GM18867 (cell line): ENCODE measurements at regions not wholly inside any gene's neighbourhood (a gene's known extent, or its start where the extent isn't known, plus 50 kb on each side); places are given as distances from the start of the nearest gene placed in this dataset.
"Not testable (repeated sequence)": the region's sequence is repeated elsewhere in the genome, so short reads cannot be mapped to it uniquely, and the experiment has no call there.

Experiments used
- ATAC-seq: cut with Tn5 transposase; IDR thresholded peaks from one replicate; pipeline ENCODE4 v1.9.1; 2021; ENCODE audit warnings: mild to moderate bottlenecking, moderate library complexity; ENCODE audit not compliant: unreplicated experiment

DNA sequence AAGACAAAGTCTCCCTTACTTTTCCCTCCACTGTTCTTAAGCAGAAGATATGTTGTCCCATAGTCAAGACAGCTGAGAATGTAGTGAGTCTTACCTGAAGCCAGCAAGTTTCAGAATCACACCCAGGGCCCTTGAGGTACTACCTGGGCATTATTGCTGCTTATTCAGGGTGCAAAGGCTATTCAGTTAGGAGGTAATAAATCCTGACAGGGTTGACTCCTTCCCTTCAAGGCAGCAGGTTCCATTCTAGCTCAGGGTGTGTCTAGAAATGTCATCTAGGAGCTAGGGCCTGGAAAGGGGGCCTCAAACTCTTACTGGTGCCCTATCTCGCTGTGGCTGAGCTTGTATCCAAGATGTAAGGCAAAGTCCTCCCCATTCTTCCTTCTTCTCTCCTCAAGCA, 259.0 kb downstream of the FAT4 start:
- no peak for ATAC-seq

- no peak for ATAC-seq
Measured at GRCh38 chr4:125582302-125582701, 267.5 kb downstream of the FAT4 start.

- ATAC-seq = no peak
Measured at GRCh38 chr4:125590158-125590557, 275.4 kb downstream of the FAT4 start.

DNA sequence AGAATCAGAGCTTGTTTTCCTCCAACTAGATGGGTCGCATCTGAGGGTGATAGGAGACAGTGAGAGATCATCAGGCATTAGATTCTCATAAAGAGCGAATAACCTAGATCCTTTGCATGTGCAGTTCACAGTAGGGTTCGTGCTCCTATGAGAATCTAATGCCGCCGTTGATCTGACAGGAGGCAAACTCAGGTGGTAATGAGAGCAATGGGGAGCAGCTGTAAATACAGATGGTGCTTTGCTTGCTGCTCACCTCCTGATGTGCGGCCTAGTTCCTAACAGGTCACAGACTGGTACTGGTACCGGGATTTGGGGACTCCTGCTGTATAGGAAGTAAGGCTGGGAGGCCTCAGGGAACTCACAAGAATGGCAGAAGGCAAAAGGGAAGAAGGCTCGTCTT, 276.5 kb downstream of the FAT4 start:
- ATAC-seq = no peak

GRCh38 chr4:125594056-125594602, 279.4 kb downstream of the FAT4 start:
- ATAC-seq = no peak

DNA sequence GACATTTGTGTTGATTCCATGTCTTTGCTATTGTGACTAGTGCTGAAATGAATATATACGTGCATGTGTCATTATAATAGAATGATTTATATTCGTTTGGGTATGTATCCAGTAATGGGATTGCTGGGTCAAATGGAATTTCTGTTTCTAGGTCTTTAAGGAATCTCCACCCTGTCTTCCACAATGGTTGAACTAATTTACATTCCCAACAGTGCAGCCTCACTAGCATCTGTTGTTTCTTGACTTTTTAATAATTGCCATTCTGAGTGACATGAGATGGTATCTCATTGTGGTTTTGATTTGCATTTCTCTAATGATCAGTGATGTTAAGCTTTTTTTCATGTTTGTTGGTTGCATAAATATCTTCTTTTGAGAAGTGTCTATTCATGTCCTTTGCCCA, 291.2 kb downstream of the FAT4 start:
- not testable (repeated sequence) for ATAC-seq

GRCh38 chr4:125620066-125620860, 305.5 kb downstream of the FAT4 start:
- ATAC-seq = no peak

GRCh38 chr4:125624951-125625350, 310.2 kb downstream of the FAT4 start:
- no peak for ATAC-seq

- ATAC-seq = no peak
Measured at GRCh38 chr4:125626946-125627345, 312.2 kb downstream of the FAT4 start.

DNA sequence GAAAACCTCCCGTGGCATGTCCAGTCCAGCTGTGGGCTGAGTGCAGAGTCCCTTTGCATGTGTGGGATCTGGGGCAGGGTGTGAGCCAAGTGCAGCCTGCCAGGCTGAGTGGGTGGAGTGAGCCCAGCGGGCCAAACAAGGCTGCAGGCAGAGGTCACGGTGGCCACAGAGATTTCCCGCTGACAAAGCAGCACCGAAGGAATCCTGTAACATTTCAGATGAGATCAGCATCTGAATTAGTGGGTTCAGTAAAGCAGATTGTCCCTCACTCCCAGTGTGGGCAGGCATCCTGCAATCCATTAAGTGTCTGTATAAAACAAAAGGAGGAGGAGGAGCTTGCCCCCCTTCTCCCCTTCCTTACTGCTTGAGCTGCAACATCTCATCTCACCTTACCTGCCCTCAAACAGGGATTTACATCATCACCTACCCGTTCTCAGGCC, 324.4 kb downstream of the FAT4 start:
- no peak for ATAC-seq

- no peak for ATAC-seq
Measured at GRCh38 chr4:125641611-125642010, 326.9 kb downstream of the FAT4 start.

DNA sequence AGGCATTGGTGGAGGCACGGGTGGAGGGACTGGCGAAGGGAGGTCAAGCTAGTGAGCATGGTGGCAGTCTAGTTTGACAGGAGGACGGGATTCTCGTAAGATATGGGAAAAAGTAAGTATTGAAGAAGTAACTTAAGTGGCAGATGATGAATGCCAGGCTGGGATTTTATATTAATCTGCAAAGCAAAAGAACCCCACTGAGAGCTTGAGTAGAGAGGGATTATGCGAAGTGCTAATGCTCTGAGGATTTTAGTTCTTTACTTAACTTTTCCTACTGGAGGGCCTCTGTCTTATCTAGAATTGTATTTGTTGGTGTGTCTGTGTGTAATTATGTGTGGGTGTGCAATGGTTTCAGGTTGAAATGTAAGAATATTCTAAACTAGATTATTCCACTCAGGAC, 327.9 kb downstream of the FAT4 start:
- no peak for ATAC-seq

GRCh38 chr4:125649452-125649851, 334.7 kb downstream of the FAT4 start:
- no peak for ATAC-seq

GRCh38 chr4:125650557-125650956, 335.8 kb downstream of the FAT4 start:
- no peak for ATAC-seq

- ATAC-seq = not testable (repeated sequence)
Measured at GRCh38 chr4:125651707-125652357, 337.1 kb downstream of the FAT4 start.

DNA sequence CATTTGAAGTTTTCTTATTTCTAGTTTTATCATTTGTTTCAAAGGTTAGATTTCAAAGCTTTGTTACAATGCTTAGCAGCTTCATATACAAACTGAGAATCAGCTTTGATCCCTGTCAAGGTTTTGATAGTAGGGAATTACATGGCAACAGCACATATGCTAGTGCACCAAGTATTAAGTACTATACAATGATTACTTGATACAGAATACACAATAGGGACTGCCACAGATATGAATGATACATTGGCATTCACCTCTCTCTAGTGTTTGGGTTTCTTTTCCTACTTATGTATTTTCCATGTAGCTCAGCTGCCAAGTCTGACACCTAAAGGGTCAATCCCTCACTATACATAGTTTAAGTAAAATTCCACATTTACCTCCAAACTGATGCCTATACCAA, 344.0 kb downstream of the FAT4 start:
- ATAC-seq = no peak

GRCh38 chr4:125663896-125664767, 349.4 kb downstream of the FAT4 start:
- no peak for ATAC-seq

- no peak for ATAC-seq
Measured at GRCh38 chr4:125666635-125667034, 351.9 kb downstream of the FAT4 start.

GRCh38 chr4:125676156-125676555, 361.4 kb downstream of the FAT4 start:
- no peak for ATAC-seq

GRCh38 chr4:125676583-125676982, 361.8 kb downstream of the FAT4 start:
- no peak for ATAC-seq

DNA sequence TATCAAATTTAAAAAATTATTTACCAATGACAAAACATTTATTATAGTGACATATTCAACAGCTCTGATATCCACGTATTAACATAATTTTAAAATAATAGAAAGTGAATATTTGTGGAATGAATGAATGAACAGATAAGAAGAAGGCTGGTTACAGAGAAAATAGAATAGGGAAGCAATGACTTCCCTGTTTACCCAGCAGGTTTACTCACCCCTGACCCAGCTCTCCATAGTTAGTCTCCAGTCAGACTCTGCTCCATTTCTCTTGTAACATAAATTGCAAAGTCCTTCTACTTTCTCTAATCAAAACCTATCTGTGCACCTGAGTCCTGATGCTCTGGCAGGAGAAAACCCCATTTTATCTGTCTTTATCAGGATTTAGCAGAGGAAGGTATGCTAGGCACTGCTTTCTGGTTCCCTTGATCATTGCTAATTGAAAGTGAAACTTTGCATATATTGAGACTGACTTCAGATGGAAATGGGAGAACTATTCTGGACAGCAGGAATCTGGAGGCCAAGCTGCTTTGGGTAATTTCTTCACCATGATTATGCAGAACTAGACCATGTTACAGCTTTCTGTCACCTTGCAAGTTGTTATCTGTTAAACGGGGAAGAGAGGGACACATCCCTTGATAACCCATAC, 363.0 kb downstream of the FAT4 start:
- ATAC-seq = no peak
